GM21360 (cell line): ENCODE measurements at regions not wholly inside any gene's neighbourhood (a gene's known extent, or its start where the extent isn't known, plus 50 kb on each side); places are given as distances from the start of the nearest gene placed in this dataset.

Experiments used
- ATAC-seq: cut with Tn5 transposase; IDR thresholded peaks from one replicate; pipeline ENCODE4 v1.9.1; 2021; ENCODE audit warnings: mild to moderate bottlenecking, moderate library complexity; ENCODE audit not compliant: unreplicated experiment

DNA sequence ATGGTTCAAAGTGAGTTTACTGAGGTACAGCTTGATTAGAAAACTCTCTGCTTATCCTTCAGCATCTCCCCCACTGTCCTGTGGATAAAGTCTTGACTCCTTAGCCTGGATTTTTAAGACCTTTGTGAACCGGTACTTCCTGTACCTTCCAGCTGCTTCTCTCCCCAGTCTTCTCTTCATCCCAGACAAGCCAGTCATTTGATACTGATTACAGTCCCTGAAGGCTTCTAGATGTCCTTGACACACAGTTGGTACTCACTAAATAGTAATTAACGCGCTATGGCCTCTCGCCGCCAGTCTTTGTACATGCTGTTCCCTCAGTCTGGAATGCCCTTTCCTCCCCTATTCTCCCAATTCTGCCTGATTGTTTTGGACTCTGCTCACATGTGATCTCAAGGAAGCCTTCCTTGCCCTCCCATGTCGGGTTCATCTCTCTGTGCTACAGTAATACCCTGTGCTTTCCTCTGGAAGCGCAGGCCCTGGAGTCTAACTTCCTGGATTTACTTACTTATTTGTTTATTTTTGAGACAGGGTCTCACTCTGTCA is 50.6 kb upstream of the PTGR2 start:
- ATAC-seq = no peak

DNA sequence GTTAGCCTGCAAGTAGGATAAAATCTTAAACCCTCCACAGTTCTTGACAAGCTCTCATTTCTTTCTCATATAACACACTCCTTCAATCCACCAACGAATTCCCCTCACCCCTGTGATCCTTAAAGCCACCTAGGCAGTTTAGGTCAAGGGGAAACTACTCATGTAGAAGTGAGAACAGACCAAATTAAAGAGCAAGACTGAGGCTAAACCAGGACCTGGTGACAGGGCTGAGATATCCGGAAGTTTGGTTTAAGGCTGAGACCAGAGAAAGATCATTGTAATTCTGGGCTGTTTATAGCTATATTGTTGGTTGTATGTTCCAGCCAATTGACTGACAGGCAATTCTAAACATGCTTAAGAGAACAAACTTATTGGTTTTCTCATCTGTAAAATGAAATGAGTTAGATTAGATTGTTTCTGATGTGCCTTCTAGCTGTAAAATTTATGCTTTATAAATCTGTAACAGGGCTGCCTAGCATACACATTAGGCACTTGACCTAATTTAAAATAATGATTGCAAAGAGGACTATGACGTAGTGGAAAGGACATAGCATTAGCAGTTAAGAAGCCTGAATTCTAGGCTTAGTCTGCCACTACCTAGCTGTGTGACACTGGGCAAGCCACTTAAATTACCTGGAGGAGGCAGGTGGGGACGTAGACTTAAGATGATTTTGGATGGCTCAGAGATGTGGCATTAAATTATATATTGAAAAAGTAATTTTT is 53.9 kb upstream of the PTGR2 start:
- no peak for ATAC-seq

DNA sequence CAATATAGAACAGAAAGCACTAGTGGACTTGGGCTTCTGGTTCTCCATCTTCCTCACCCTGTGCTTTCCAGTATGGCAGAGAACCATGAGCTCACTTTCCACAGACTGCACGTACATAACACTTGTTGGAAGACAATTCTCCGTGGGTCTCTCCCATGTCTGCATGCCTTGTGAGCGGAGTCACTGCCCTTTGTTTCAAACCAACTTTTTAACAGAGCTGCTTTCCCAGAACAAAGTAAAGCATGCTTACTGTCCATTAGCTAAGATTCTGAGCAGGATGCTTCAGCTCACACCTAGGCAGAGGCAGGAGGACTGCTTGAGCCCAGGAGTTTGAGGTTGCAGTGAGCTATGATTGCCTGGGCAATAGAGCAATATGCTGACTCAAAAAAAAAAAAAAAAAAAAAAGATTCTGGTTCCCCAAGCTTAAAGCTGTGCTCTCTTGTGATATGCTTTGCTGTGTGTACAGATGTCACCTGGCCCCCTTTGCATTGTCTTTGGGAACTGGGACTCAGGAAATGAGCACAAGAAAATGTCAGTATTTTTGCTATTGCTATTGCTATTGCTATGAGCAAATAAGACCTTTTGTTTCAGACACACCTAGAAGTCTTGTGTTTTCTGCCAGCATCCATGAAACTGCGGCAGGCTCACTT is 54.6 kb upstream of the PTGR2 start:
- no peak for ATAC-seq

DNA sequence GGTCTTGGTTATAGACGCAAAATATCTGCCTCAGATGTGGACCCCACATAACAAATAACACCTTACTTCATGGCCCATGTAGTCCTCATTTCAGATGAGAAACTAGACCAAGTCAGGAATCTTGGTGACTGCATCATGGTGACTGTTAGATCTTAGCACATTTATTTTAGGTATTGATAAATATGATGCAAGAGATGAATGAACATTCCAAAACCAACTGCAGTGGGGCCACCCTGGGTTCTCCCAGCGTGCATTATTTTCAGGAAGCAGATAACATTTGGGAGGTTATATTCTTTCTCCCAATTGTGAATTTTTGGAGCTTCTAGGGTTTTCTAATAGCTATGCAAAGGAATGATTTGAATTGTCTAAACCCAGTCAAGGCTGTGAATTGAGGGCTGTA is 55.2 kb upstream of the PTGR2 start:
- ATAC-seq = no peak

DNA sequence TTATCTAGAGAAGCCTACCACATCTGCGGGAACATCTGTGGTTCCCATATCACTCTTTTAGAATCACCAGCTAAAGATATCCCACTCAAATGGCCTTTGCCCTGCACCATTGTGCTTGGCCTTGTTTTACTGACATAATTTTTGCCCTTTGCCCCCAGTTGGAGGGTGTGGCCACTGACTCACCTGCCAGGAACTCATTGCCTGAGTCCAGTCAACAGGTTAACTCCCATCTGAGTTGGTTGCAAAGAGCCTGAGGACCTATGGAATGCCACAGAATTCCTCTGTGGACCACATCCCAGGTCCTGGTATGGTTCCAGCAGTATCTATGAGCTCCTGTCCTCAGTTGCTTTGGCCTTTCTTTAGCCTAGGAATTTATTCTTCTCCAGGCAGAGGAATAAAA is 55.7 kb upstream of the PTGR2 start:
- no peak for ATAC-seq

DNA sequence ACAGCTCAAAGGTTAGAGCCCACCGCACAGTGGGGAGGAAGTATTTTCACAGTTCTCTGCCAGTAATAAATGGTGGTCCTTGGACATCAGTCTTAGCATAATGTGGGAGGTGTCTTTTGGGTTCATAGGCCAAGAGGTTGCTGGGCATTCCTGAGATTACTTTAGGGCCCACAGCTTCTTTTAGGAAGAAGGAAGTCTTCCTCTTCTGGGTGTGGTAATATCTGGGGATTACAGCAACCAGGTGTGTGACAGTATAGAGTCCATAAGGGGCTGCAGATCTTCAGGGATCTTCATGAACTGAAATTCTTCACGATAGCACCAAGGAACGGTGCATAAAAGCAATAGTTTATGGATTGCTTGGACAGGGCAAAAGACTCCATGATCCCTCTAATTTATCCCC is 56.2 kb upstream of the PTGR2 start:
- ATAC-seq = no peak

DNA sequence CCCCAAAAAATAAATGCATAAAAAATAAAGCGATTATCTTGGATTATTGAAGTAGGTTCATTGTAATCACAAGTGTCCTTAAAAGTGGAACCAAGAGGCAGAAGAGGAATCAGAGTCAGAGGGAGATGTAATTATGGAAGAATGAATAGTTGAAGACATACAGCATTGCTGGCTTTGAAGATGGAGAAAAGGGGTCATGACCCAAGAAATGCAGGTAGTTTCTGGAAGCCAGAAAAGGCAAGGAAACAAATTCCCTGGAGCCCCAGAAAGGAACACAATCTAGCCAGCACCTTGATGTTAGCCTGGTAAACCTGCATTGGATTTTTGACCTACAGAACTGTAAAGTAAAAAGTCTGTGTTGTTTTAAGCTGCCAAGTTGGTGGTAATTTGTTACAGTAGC is 57.5 kb upstream of the PTGR2 start:
- no peak for ATAC-seq

DNA sequence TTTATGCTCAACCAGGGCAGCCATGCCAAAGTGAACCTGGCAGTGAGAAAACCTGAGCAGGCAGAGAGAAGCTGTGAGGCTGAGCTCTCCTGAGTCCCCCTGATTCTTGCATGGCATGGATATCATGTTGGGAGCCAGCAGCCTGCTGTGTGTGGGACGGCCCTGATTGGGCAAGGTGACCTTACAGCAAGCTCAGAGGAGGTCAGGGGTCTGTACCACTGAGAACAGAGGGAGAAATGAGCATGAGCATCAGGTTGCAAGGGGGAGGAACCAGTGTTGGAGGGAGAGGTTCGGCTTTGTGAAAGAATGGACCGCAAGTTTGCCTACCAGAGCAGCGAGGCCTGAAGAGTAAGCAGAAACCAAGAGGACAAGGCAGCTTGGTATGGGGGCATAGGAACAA is 59.1 kb upstream of the PTGR2 start:
- ATAC-seq = no peak

DNA sequence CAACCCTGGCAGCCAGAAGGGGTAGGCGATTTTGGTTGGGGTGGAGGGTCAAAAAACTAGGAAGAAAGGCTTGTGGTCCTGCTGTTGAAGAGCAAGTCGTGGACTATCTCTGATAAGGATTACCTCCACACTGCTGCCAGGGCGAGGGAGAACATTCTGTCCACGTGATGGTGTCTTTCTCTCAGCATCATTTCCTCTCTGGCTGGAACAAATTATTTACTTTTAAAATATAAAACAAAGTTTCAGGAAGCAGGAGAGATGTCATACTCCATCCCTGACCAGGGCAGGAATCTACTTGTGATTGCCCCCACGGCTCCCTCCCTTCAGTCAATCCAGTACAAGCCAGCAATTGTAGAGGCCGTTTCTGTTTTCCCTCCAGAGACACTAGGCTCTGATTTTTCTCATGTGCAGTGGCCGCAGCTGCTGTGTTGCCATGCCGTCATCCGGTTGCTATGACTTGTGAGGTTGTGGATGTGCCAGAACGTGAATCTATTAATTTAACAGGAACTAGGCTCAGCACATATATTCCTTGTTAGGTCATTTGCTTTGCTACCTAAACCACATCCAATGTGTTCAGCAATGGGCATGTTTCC is 61.5 kb upstream of the PTGR2 start:
- no peak for ATAC-seq

DNA sequence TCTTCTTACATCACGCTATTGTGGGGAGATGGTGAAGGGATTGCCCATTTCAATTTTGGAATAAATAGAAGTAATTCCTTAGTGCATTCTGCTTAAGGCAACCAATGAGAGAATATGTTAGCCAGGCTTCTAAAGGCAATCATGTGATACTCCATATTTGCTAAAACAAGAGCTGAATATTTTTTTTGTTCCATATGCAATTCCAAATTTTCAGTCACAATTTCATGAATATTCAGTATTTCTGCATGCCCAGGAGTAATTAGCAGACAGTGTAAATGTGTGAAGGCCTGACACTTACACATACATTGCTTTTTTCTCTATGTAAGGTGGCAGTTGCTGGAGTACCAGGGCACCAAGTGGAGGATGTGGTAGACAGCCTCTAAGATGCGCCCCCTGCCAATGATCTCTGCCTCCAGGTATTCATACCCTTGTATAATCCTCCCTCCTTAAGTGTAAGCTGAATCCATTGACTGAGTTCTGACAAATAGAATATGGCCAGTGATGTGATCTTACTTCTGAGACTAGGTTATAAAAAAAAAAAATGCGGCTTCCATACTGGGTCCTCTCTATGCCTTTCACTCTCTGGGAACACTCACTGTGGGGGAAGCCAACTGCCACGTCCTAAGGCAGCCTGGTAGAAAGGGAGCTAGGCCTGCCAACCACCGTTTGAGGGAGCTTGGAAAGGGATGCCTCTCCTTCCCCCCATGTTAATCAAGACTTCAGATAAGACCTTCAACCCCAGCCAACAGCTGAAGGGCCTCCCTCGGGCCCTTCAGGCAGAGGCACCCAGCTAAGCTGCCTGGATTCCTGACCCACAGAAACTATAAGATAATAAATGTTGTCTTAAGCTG is 62.7 kb upstream of the PTGR2 start:
- ATAC-seq = no peak

DNA sequence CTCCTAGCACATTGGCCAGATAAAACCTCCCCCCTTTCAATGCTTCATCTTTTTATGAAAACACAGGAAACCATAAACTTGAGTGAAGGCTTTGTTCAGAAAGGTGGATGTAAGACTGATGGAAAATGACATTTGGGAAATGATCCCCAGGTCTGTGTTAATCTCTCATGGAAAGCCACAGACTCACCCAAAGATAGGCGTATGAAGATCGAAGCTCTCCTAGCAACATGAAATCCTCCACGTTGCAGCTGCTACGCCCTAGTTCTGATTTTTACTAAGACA is 63.4 kb upstream of the PTGR2 start:
- ATAC-seq = no peak

DNA sequence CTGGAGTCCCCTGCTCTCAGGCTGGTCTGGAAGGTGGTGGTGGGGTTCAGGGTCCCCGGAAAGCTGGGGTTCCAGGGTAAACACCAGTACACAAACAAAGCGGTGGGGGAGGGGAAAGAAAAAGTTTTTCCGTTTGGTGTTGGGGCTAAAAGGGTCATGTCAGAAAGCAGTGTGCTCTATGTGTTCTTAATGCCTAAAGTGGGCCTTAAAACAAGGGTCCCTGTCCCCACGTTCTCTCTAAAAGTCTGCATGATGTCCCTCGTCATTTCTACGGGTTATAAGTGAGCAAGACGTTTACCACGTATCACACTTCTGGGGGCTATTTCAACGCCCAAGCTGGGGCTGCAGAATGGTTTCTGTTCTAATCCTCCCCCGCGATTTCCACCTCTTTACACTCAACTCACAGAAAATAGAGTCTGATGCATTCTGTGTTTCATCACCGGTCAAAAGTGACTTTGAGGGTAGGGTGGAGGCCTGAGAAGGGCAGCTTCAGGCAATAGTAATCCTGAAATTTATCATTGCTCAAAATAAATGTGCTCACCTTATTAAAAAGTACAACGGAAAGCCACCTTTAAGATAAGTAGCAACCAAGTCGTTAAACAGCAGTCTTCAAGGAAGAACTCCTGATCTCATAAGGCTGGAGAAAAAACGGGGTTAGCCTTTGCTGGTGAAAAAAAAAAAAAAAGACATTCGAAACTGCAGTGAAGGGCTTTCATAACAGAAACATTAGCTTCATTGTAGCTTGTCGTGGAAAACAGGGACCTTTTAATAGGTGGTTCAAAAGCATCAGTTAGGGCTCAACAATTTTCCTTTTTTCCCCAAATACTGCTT is 63.9 kb upstream of the PTGR2 start:
- peak; percentile 25 for ATAC-seq

DNA sequence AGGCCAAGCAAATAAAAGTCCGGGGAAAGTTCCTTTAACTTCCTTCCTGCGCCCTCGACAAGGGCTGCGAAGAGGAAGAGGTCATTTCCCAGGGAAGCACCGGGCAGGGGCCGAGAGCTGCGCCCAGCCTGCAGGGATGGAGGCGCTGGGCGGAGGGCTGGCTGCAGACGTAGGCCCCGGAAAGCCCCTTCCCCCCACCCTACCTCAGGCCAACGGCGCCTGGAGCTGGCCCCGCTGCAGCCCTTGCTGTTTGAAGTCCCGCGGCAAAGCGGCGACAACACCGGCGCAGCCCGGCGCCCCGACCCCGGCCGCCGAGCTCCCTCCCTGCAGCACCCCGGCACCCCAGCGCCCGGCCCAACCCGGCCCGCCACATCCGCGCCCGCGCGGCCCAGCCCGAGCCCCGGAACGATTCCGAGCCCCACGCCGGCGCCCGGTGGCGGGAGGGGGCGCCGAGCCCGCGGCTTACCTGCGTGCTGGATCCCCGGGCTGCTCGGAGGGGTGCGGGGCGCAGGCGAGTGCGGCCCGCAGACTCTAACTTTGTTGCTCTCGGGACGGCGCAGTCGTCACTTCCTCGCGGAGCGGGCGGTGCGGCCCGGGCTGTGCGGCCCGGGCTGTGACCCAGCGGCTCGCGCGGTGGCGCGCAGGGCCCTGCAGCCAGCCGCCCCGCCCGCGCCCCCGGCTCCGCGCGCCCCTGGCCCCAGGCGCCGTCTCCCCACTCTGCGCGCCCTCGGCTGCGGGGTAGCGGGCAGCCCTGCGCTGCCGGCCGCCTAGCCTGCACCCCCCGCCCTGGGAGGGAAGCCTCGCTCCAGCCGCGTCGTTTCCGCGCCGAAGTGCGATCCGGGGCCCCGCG is 64.8 kb upstream of the PTGR2 start:
- ATAC-seq = peak; percentile 41

DNA sequence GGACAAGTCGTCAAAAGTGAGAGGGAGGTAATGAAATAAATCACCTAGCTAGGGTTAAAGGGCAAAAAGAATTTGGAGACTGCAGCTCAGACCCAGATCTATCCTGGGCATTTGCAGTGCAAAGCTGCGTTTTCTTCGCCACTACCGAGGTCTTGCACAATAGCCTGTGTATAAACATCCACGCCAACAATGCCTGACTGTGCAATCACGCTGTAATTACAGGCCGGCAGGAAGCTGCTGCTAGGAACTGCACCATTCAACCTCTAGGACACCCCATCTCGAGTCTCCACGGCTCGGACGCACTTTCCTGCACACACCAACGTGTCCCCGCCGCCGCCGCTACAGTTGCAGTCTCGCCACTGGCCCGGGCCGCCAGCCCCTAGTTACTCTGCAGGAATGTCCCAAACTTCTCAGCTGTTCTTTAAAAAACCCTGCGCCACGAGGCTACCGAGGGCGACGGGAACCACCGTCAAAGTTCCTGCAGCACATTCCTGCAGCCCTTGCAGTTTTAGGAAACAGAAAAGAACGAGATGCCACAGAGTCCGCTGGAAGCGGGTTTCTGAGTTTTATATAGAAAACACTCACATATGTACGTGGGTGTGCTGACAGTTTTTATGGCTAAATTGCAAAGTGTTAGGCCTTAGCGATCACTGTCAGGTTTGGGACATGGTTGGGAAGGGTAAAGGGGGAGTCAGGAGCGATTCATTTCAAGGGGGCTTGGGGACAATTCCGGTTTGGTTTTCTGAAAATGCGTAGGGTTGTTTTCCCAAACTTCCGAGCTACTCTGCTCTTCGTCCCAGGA is 65.6 kb upstream of the PTGR2 start:
- ATAC-seq = no peak

DNA sequence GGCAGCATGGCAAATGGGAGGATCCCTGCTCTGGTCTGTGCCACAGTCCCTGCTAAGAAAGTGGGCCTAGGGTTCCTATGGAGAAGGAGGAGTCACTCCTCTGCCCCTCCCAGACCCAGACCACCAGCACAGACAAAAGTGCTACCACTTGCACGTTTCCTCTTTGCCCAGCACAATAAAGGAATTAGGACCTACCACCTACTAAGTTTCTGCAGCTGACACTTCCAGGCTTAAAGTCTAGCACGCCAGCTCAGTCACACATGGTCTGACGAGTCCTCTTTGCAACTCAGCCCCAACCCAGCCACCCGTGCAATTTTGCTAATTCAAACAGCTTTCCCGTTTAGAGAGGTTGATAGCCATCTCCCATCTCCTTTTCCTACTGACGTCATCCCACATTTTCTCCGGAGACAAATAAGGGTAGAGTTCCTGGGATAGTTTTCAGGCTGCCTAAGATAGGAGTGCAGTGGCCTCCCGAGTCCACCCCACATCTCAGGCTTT is 66.2 kb upstream of the PTGR2 start:
- ATAC-seq = no peak

DNA sequence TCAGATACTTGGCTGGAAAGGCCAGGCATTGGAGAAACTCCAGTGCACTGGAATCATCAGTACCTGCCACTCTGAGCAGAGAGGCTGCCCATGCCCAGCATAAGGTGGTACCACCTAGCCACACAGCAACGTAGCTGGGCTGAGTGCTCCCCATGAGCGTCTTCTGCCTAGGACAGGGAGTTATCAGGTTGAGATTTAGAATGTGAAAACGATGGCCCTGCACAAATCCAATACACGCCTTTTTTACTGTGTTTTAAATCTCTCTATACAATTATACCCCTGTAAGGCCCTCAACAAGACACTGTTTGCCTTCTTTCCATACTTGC is 66.7 kb upstream of the PTGR2 start:
- ATAC-seq = no peak

DNA sequence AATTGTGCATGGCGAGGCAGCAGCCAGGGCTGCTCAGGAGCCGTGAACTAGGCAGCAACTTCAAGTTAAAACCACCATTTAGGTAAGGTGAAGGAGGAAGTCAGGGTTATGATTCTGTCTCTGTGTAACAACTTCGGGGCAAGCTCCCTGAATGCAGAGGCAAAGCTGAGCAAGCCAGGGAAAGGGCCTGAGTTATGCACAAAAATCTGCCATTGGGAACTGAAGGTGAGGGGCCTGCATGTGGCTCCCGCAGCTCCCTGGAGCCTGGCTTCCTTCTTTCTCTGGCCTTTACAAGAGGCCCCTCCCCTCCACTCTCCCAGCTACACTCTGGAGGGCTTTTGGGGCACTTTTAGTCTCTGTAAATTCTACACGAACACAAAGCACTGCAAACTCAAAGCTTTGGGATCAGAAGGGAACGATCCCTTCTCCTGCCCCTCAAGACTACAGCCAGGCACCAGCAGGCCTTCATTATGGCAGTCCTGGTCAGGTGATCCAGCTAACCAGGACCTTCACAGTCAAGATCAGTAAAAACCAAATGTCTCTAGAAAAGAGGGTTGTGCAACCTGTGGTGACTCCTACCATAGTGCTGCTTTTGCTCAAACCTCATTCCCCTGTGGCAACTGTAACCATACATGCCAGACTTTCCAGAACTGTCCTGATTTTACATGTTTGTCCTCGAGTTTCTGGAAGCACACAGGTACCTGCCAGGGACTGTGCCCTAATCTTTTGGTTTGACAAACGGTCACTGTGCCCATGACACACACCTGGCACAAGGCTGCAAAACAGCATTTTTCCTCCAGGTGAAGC is 67.2 kb upstream of the PTGR2 start:
- ATAC-seq = no peak

DNA sequence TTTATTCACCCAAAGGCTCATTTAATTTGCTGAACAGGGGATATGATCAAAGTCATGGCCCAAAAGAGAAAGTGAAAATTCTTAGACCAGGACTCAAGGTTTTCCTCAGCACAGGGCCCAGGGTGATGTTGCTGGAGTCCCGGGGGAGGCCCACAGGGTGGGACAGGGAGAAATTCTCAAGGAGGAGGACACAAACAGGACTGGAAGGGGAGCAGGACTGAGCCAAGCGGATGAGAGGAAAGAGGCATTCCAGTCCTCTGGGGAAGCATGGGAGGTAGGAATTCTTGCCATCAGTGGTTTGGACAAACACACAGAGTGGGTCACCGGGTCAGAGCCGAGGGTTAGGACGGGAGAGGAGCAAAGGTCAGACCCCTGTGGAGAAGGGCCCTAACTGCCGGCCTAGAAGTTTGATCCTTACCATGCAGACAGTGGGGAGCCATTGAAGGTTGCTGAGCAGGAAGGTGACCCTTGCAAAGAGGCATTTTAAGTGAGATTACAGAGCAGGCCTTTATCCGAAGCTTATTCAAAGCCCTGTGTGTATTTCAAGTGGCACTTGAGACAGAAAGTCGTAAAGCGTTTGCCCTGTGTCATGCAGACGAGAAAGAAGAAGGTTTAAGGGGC is 68.4 kb upstream of the PTGR2 start:
- ATAC-seq = no peak
